ENCODE measurements at regions not wholly inside any gene's neighbourhood (a gene's known extent, or its start where the extent isn't known, plus 50 kb on each side); places are given as distances from the start of the nearest gene placed in this dataset.
"Not testable (repeated sequence)": the region's sequence is repeated elsewhere in the genome, so short reads cannot be mapped to it uniquely, and the experiment has no call there.

GRCh38 chr1:172939475-172939874, 111.3 kb downstream of the TNFSF18 start:
- Mint-ChIP-seq H3K4me1 (ENCODE audit: low read depth) (peaks cover 2% of the 10 kb centered on the region), H3K27me3 (no peaks in the 10 kb centered on the region), H3K36me3 (peaks cover 5% of the 10 kb centered on the region), H3K4me3 (no peak overlapping the region), H3K27ac (no peak overlapping the region), H3K9me3 (ENCODE audit: low read depth) (peaks cover 7% of the 10 kb centered on the region)

GRCh38 chr1:172940174-172940855, 110.4 kb downstream of the TNFSF18 start:
- Mint-ChIP-seq H3K9me3 (ENCODE audit: low read depth) (peaks cover 4% of the 10 kb centered on the region), H3K4me3 (no peak overlapping the region), H3K4me1 (ENCODE audit: low read depth) (no peaks in the 10 kb centered on the region), H3K27ac (no peak overlapping the region), H3K27me3 (no peaks in the 10 kb centered on the region), H3K36me3 (peaks cover 5% of the 10 kb centered on the region)

- H3K4me1 Mint-ChIP-seq (ENCODE audit: low read depth), result peaks cover 9% of the 10 kb centered on the region
- peaks cover 2% of the 10 kb centered on the region for H3K36me3 Mint-ChIP-seq
Measured at GRCh38 chr1:172941471-172941870, 109.3 kb downstream of the TNFSF18 start.

GRCh38 chr1:172941945-172942344, 108.8 kb downstream of the TNFSF18 start:
- Mint-ChIP-seq H3K36me3 (peaks cover 2% of the 10 kb centered on the region), H3K4me1 (ENCODE audit: low read depth) (peaks cover 13% of the 10 kb centered on the region), H3K9me3 (ENCODE audit: low read depth) (peaks cover 4% of the 10 kb centered on the region), H3K27ac (no peak overlapping the region), H3K27me3 (no peaks in the 10 kb centered on the region), H3K4me3 (no peak overlapping the region)

More at GRCh38 chr1:172941471-172941870, 109.3 kb downstream of the TNFSF18 start:
- H3K4me3 Mint-ChIP-seq, result no peak overlapping the region
- no peaks in the 10 kb centered on the region for H3K27me3 Mint-ChIP-seq
- H3K27ac Mint-ChIP-seq, result no peak overlapping the region
- H3K9me3 Mint-ChIP-seq (ENCODE audit: low read depth), result peaks cover 4% of the 10 kb centered on the region

- H3K9me3 Mint-ChIP-seq (ENCODE audit: low read depth); H3K4me3 Mint-ChIP-seq; H3K27ac Mint-ChIP-seq; H3K36me3 Mint-ChIP-seq; H3K27me3 Mint-ChIP-seq: not testable (repeated sequence)
- H3K4me1 Mint-ChIP-seq (ENCODE audit: low read depth), result peaks cover 25% of the 10 kb centered on the region
Measured at GRCh38 chr1:172943138-172943537, 107.6 kb downstream of the TNFSF18 start.

- no peaks in the 10 kb centered on the region for H3K27me3 Mint-ChIP-seq
- peaks cover 31% of the 10 kb centered on the region for H3K4me1 Mint-ChIP-seq (ENCODE audit: low read depth)
- peaks cover 2% of the 10 kb centered on the region for H3K36me3 Mint-ChIP-seq
- H3K27ac Mint-ChIP-seq, result no peak overlapping the region
- no peak overlapping the region for H3K4me3 Mint-ChIP-seq
- peaks cover 4% of the 10 kb centered on the region for H3K9me3 Mint-ChIP-seq (ENCODE audit: low read depth)
Measured at GRCh38 chr1:172944931-172945330, 105.8 kb downstream of the TNFSF18 start.

DNA sequence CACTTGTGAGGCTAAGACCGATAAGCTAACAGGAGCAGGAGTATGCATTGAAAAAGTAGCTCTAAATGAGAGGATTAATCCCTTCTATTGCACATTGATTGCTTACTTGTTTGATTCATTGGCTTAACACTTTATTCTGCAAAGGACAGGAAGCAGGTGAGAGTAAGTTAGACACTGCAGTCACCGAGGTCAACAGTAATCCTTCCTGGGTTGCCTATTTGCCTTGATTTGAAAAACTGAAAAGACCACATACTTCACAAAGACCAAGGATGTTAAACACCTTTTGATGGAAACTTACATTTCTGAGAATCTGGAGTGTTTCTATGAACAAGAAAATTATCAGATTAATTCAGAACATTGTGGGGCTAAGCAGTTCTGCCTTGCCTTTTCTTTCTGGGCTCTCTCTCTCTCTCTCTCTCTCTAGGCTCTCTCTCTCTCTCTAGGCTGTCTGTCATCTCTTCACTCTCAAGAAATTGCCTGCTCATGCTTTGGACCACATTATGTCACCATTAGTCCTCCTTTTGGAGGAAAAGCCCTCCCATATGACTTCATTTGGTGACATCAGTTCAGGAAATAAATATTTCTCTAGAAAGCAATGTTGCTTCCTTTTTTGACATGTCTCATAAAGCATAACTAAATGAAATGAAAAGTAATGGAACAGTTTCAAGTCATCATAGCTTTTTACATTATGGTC, 103.8 kb downstream of the TNFSF18 start:
- peaks cover 34% of the 10 kb centered on the region for H3K4me1 Mint-ChIP-seq (ENCODE audit: low read depth)
- H3K27ac Mint-ChIP-seq, result no peak overlapping the region
- no peak overlapping the region for H3K4me3 Mint-ChIP-seq
- peaks cover 2% of the 10 kb centered on the region for H3K36me3 Mint-ChIP-seq
- peaks cover 4% of the 10 kb centered on the region for H3K9me3 Mint-ChIP-seq (ENCODE audit: low read depth)
- H3K27me3 Mint-ChIP-seq, result peaks cover 2% of the 10 kb centered on the region

DNA sequence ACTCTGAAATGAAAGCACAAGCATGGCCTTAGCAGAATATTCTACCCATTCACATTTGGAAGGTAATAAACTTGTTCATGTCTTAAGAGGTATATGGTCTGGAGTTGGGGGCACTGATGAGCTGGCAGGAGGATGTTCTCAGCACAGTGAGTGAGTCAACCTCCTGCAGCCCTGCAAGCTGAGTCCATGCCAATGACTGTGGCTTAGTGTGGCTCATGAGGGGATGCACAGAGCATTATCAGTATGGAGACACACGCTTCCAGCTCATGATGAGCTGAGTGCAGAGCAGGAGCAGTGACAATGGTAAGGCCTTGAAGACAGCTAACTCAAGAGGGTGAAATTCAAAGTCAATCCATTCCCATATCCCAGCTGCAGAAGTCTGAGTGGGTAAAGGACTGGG, 102.3 kb downstream of the TNFSF18 start:
- Mint-ChIP-seq H3K36me3 (no peaks in the 10 kb centered on the region), H3K27me3 (peaks cover 2% of the 10 kb centered on the region), H3K27ac (no peak overlapping the region), H3K4me3 (no peak overlapping the region), H3K4me1 (ENCODE audit: low read depth) (peaks cover 36% of the 10 kb centered on the region), H3K9me3 (ENCODE audit: low read depth) (peaks cover 4% of the 10 kb centered on the region)

GRCh38 chr1:172949096-172949495, 101.6 kb downstream of the TNFSF18 start:
- Mint-ChIP-seq H3K9me3 (ENCODE audit: low read depth) (no peaks in the 10 kb centered on the region), H3K4me1 (ENCODE audit: low read depth) (peaks cover 36% of the 10 kb centered on the region), H3K36me3 (no peaks in the 10 kb centered on the region), H3K27me3 (peaks cover 2% of the 10 kb centered on the region), H3K27ac (no peak overlapping the region), H3K4me3 (no peak overlapping the region)

- H3K36me3 Mint-ChIP-seq, result no peaks in the 10 kb centered on the region
- no peaks in the 10 kb centered on the region for H3K9me3 Mint-ChIP-seq (ENCODE audit: low read depth)
- H3K27me3 Mint-ChIP-seq, result peaks cover 2% of the 10 kb centered on the region
- H3K27ac Mint-ChIP-seq, result no peak overlapping the region
- peaks cover 35% of the 10 kb centered on the region for H3K4me1 Mint-ChIP-seq (ENCODE audit: low read depth)
- no peak overlapping the region for H3K4me3 Mint-ChIP-seq
Measured at GRCh38 chr1:172950528-172950927, 100.2 kb downstream of the TNFSF18 start.

DNA sequence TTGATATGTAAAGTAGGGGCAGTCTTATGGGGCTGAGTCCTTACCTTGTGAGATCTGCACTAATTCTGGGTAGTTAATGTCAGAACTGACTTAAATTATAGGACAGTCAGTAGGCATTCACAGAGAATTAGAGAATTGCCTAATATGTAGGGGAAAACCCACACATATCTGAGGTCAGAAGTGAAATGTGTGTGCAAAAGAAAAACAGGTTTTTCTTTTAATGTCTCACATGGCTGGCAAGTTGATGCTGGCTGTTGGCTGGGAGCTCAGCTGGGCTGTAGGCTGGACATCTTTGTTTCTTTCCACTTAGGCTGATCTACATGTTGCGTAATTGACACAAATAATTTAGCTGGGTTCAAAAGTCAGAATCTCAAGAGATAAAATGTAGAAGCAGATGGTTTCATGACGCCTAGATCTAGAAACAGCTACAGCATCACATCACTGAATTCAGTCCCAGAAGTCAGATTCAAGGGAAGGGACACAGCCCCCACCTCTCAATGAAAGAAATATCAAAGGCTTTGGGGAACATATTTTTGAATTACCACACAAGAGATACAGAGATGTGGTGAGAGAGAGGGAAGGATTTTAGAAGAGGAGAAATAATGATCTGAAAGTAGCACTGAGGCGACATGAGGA, 98.9 kb downstream of the TNFSF18 start:
- H3K4me1 Mint-ChIP-seq (ENCODE audit: low read depth), result peaks cover 24% of the 10 kb centered on the region
- H3K27me3 Mint-ChIP-seq, result peaks cover 2% of the 10 kb centered on the region
- H3K9me3 Mint-ChIP-seq (ENCODE audit: low read depth), result no peaks in the 10 kb centered on the region
- H3K36me3 Mint-ChIP-seq, result no peaks in the 10 kb centered on the region
- H3K27ac Mint-ChIP-seq, result no peak overlapping the region
- no peak overlapping the region for H3K4me3 Mint-ChIP-seq

- peaks cover 2% of the 10 kb centered on the region for H3K27me3 Mint-ChIP-seq
- H3K4me1 Mint-ChIP-seq (ENCODE audit: low read depth), result peaks cover 17% of the 10 kb centered on the region
- no peak overlapping the region for H3K27ac Mint-ChIP-seq
- H3K4me3 Mint-ChIP-seq, result no peak overlapping the region
- no peaks in the 10 kb centered on the region for H3K9me3 Mint-ChIP-seq (ENCODE audit: low read depth)
- no peaks in the 10 kb centered on the region for H3K36me3 Mint-ChIP-seq
Measured at GRCh38 chr1:172952516-172952915, 98.2 kb downstream of the TNFSF18 start.

DNA sequence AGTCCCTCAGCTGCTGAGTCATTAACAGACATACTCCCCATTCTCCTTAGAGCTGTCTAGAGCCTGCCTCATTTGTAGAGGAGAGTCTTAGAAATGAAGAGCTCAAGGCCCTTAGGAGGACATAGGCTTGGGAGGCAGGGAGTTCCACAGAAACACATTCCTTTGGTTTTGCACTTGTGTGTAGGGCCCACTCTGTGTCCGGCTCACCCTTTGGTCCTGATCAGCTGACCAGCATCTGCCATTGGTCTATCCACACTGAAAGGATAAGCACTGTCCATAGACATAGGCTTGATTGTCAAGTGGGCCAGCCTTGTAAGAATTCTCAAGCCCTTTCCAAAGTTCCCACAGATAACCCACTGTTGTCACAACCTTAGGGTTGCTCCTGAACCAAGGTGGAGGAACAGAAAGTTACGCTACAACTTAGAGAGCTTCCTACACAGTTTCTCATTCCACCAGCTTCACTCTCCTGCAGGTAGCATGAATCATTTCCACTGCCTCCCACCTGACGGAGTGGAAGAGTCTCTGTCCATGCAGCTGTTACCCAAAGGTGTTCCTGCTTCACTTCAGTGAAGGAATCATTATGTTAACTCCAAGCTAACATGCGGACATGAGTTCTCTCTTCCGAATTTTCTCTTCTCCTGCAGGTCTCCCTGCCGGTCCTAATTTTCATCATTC, 96.1 kb downstream of the TNFSF18 start:
- no peaks in the 10 kb centered on the region for H3K9me3 Mint-ChIP-seq (ENCODE audit: low read depth)
- no peaks in the 10 kb centered on the region for H3K36me3 Mint-ChIP-seq
- peaks cover 2% of the 10 kb centered on the region for H3K27me3 Mint-ChIP-seq
- no peak overlapping the region for H3K4me3 Mint-ChIP-seq
- peaks cover 5% of the 10 kb centered on the region for H3K4me1 Mint-ChIP-seq (ENCODE audit: low read depth)
- no peak overlapping the region for H3K27ac Mint-ChIP-seq

DNA sequence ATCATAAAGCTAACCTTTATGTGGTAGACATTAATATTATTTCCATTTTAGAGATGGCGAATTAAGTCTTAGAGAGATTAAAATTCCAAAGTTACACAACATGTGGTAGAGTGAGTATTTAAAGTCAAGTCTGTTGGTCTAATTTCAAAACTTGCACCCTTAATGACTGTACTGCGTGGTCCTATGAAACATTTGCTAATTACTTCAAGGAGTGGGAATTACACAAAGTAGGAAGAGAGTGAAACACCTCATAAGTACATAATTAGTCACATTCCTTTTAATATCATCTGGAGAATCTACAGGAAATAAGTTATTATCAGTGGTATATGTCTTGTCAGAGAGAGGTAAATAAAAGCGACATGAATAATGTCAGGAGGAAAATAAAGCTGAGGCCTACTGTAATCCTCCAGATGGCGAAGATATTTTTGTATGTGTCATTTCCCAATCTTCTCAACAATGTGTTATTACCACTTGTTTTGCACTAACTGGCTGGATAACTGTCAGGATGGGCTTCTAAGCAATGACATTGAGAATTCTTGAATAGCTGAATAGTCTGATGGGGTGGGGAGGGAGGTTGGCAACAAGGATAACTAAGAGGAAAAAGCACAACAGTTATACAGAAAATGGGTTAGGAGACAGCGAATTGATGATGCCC, 95.5 kb downstream of the TNFSF18 start:
- no peak overlapping the region for H3K27ac Mint-ChIP-seq
- H3K27me3 Mint-ChIP-seq, result peaks cover 2% of the 10 kb centered on the region
- no peaks in the 10 kb centered on the region for H3K36me3 Mint-ChIP-seq
- no peak overlapping the region for H3K4me3 Mint-ChIP-seq
- peaks cover 5% of the 10 kb centered on the region for H3K4me1 Mint-ChIP-seq (ENCODE audit: low read depth)
- H3K9me3 Mint-ChIP-seq (ENCODE audit: low read depth), result no peaks in the 10 kb centered on the region
